ACC112 (cell line): ENCODE measurements at regions not wholly inside any gene's neighbourhood (a gene's known extent, or its start where the extent isn't known, plus 50 kb on each side); places are given as distances from the start of the nearest gene placed in this dataset.
"Not testable (repeated sequence)": the region's sequence is repeated elsewhere in the genome, so short reads cannot be mapped to it uniquely, and the experiment has no call there.

Experiments
- H2AFZ ChIP-seq: fragments of 200-600 bp; sonication (generic); one replicate; pipeline ENCODE4 v1.6.0; 2017; ENCODE audit warnings: antibody characterized with exemption, low read length; ENCODE audit not compliant: unreplicated experiment
- H3K27ac ChIP-seq: fragments of 200-600 bp; sonication (generic); 2 replicates; pipeline ENCODE4 v1.5.1; 2014; ENCODE audit warnings: low read depth, mild to moderate bottlenecking, antibody characterized with exemption, low read length, moderate library complexity
- H3K27me3 ChIP-seq: fragments of 200-600 bp; sonication (generic); 2 replicates; pipeline ENCODE4 v1.6.1; 2014; ENCODE audit warnings: mild to moderate bottlenecking, antibody characterized with exemption, low read length, moderate library complexity, mixed read lengths; ENCODE audit not compliant: insufficient read depth
- H3K36me3 ChIP-seq: fragments of 200-600 bp; sonication (generic); 2 replicates; pipeline ENCODE4 v1.6.1; 2016; ENCODE audit warnings: mild to moderate bottlenecking, antibody characterized with exemption, low read length, moderate library complexity, mixed read lengths; ENCODE audit not compliant: insufficient read depth
- H3K4me1 ChIP-seq: fragments of 200-600 bp; sonication (generic); one replicate; pipeline ENCODE4 v1.6.1; 2016; ENCODE audit warnings: low read length, mixed read lengths; ENCODE audit not compliant: insufficient read depth, unreplicated experiment, control insufficient read depth
- H3K4me3 ChIP-seq: fragments of 200-600 bp; sonication (generic); 2 replicates; pipeline ENCODE4 v1.5.1; 2014; ENCODE audit warnings: mild to moderate bottlenecking, low read depth, low read length
- H3K79me2 ChIP-seq: fragments of 200-600 bp; sonication (generic); one replicate; pipeline ENCODE4 v1.6.0; 2016; ENCODE audit warnings: low read length; ENCODE audit not compliant: control insufficient read depth, unreplicated experiment, insufficient read depth

DNA sequence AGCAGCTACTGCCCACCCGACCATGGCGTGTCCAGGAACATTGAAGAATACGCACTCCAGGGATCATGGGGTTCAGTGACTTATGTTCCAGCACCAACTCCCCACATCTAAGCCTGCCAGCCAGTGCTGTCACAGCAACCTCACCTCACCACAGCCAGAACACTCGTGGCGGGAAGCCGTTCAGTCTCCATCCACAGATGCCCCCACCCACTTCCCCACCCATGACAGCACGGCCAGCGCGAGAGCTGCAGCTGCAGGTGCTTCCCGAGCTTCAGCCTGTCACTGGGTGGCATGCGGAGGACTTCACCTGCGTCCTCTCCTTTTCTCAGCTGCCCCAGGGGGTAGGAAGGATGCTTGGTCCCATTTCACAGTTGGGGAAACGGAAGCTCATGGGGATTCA is 50.3 kb downstream of the RBFOX3 start:
- no peak overlapping the region for H3K4me3 ChIP-seq
- H3K36me3 ChIP-seq = no peaks in the 10 kb centered on the region
- no peaks in the 10 kb centered on the region for H3K79me2 ChIP-seq
- no peak overlapping the region for H3K27ac ChIP-seq
- no peaks in the 10 kb centered on the region for H3K4me1 ChIP-seq
- peaks cover 6% of the 10 kb centered on the region; the same call in 1 of the 2 replicates for H3K27me3 ChIP-seq
- H2AFZ ChIP-seq = no peak overlapping the region

DNA sequence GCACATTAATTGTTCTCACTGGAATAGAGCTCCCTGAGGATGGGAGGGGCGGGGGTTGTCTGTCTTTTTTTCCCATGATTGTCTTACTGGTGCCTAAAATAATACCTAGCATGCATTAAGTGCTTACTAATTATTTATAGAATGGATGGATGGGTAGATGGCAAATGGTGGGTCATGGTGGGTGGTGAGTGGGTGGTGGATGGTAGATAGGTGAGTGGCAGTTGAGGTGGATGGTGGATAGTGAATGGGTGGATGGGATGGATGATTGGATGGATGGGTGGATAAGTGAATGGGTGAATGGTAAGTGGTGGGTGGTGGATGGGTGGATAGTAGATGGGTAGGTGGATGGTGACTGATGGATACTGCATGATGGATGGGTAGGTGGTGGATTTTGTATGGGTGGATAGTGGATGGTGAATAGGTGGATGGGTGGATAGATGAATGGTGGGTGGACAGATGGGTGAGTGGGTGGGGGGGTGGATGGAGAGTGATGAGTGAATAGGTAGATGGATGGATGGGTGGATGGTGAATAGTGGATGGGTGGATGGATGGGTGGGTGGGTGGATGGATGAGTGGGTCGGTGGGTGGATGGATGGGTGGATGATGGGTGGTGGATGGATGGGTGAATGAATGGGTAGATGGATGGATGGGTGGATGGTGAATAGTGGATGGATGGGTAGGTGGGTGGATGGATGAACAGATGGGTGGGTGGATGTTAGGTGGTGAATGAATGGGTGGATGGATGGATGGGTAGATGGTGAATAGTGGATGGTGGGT is 51.6 kb downstream of the RBFOX3 start:
- Histone ChIP-seq H3K79me2 (no peaks in the 10 kb centered on the region), H3K4me3 (no peak overlapping the region), H3K36me3 (no peaks in the 10 kb centered on the region), H2AFZ (no peak overlapping the region), H3K4me1 (no peaks in the 10 kb centered on the region), H3K27ac (no peak overlapping the region), H3K27me3 (peaks cover 6% of the 10 kb centered on the region; the same call in 1 of the 2 replicates)

- no peaks in the 10 kb centered on the region for H3K79me2 ChIP-seq
- no peak overlapping the region for H3K4me3 ChIP-seq
- H3K4me1 ChIP-seq = no peaks in the 10 kb centered on the region
- no peaks in the 10 kb centered on the region for H3K36me3 ChIP-seq
- H2AFZ ChIP-seq = no peak overlapping the region
- H3K27me3 ChIP-seq = peaks cover 6% of the 10 kb centered on the region; the same call in 1 of the 2 replicates
- H3K27ac ChIP-seq = no peak overlapping the region
These were observed 52.6 kb downstream of the RBFOX3 start for GRCh38 chr17:79558091-79558900.

DNA sequence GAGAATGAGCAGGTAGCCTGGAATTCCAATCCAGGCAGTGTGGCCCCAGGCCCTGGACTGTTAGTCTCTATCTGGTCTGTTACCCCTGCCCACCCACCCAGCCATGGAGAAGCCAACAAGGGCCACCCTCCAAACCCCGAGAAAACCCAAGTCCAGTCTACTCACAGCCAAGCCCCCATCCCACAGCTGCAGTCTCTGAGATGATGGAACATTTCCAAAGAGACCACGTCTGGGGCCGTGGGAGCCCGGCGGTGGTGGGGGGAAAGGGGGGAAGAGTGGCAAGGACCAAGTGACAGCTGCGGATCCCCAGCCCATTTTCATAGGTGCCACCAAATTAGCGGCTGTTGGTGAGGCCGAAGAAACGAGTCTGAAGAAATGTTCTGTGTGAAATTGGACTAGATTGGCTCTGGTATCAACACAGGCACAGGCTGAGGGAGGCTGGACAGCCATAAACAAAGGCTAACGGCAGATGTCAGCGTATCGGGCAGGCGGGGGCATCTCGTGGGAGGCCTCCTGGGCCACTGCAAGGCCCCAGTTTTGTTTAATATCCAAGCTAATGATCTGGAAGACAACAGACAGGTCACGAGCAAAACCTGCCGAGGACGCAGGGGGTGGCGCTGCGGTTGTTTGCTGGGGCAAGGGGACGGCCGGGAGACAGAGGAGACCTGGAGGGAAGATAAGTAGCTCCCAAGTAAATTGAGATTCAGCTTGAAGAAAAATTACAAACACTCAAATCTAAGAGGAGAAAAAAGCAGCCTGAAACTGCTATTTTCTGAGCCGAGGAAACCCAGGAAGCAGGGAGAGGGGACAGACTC is 53.4 kb downstream of the RBFOX3 start:
- no peaks in the 10 kb centered on the region for H3K4me1 ChIP-seq
- H3K36me3 ChIP-seq = no peaks in the 10 kb centered on the region
- peaks cover 6% of the 10 kb centered on the region; the same call in 1 of the 2 replicates for H3K27me3 ChIP-seq

DNA sequence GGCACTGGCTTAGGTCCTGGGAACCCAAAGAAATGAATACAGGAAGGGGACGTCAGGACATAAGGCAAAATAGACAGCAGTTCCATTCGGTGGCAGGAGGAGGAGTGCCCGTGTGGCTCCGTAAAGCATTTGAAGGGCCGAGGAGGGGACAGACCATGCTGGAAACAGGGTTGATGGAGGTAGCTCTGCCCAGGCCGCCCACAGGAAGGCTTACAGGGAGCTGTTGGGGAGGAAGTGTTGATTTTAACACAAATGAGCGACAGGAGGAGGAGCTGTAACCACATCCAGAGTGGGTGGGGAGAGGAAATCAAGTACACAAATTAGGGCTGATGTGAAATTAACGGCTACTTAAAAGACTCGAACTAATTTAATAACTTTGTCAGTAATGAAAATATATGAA is 54.6 kb downstream of the RBFOX3 start:
- Histone ChIP-seq H2AFZ (no peak overlapping the region), H3K79me2 (no peaks in the 10 kb centered on the region), H3K27me3 (peaks cover 6% of the 10 kb centered on the region; the same call in 1 of the 2 replicates), H3K36me3 (no peaks in the 10 kb centered on the region), H3K27ac (no peak overlapping the region), H3K4me3 (no peak overlapping the region), H3K4me1 (no peaks in the 10 kb centered on the region)

More for the DNA sequence above, 53.4 kb downstream of the RBFOX3 start:
- Histone ChIP-seq H3K4me3 (no peak overlapping the region), H3K27ac (no peak overlapping the region), H2AFZ (no peak overlapping the region), H3K79me2 (no peaks in the 10 kb centered on the region)

- Histone ChIP-seq H3K4me1 (no peaks in the 10 kb centered on the region), H3K36me3 (no peaks in the 10 kb centered on the region), H3K27me3 (peaks cover 6% of the 10 kb centered on the region; the same call in 1 of the 2 replicates), H3K27ac (no peak overlapping the region), H3K79me2 (no peaks in the 10 kb centered on the region), H3K4me3 (no peak overlapping the region), H2AFZ (no peak overlapping the region)
These were observed 55.3 kb downstream of the RBFOX3 start for GRCh38 chr17:79555543-79555942.

GRCh38 chr17:79554346-79554745 is 56.5 kb downstream of the RBFOX3 start:
- not testable (repeated sequence) for H3K27me3 ChIP-seq, H2AFZ ChIP-seq, H3K36me3 ChIP-seq, H3K4me1 ChIP-seq, H3K27ac ChIP-seq, H3K79me2 ChIP-seq, H3K4me3 ChIP-seq

GRCh38 chr17:79552824-79553223 is 58.0 kb downstream of the RBFOX3 start:
- H3K79me2 ChIP-seq = no peaks in the 10 kb centered on the region
- no peaks in the 10 kb centered on the region for H3K36me3 ChIP-seq
- no peak overlapping the region for H2AFZ ChIP-seq
- peaks cover 4% of the 10 kb centered on the region for H3K27me3 ChIP-seq
- H3K4me1 ChIP-seq = no peaks in the 10 kb centered on the region
- H3K4me3 ChIP-seq = no peak overlapping the region
- no peak overlapping the region for H3K27ac ChIP-seq

DNA sequence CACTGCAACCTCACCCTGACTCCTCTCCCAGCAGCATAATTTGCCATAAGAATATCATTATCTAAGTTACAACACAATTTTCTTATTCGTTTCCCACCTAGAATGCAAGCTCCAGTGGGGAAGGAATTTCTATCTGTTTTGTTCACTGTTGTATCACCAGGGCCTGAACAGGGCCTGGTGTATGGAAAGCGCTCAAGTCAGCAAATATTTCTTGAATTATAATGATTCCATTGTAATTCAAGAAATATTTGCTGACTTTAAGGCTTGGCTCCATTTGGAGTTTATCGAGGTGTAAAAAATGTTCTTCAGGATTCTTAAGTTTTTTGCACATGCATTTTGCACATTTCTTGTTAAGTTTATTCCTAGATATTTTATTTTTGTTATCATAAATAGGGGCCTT is 58.4 kb downstream of the RBFOX3 start:
- no peaks in the 10 kb centered on the region; the same call in none of the 2 replicates for H3K27me3 ChIP-seq
- H3K79me2 ChIP-seq = no peaks in the 10 kb centered on the region
- H3K27ac ChIP-seq = no peak overlapping the region
- no peak overlapping the region for H2AFZ ChIP-seq
- no peaks in the 10 kb centered on the region for H3K36me3 ChIP-seq
- H3K4me1 ChIP-seq = no peaks in the 10 kb centered on the region
- H3K4me3 ChIP-seq = no peak overlapping the region

DNA sequence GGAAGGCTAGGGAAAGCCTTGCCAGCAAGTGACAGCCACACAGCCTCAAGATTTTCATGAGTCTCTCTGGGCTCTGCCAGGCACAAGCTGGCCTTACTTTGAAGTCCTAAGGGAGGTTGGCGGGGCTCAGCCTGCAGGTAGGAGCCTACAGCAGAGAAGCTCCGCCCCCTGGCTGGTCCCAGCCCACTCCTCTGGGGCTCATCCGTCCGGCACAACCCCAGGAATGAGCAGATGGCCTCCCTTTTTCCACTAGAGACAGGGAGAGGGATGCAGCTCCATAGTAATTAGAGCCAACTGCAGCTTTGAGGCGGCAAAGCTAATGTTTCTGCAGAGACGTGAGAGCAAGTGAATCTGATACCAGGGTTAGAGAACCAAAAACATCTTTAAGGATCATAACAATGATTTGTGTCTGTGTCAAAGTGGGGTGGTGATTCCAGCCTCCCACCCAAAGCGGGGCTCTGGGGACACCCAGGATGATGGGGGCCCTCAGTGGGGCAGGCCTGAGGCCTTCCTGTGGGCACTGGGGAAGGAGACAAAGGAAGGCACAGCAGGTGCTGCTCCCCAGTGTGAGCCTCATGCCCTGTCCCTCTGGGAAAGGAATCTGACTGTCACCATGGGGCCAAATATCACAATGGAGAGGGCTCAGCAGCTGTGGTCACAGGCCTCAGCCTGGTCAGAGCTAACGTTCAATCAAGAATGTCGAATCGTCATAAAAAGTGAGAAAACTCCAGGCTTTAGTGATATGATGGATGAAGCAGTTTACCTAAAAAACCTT is 61.5 kb downstream of the RBFOX3 start:
- H3K27ac ChIP-seq = no peak overlapping the region
- H3K4me3 ChIP-seq = no peak overlapping the region
- no peaks in the 10 kb centered on the region for H3K4me1 ChIP-seq
- peaks cover 3% of the 10 kb centered on the region for H3K27me3 ChIP-seq
- no peaks in the 10 kb centered on the region for H3K79me2 ChIP-seq
- no peak overlapping the region for H2AFZ ChIP-seq
- no peaks in the 10 kb centered on the region for H3K36me3 ChIP-seq
